HG02943 (cell line): ENCODE measurements at regions not wholly inside any gene's neighbourhood (a gene's known extent, or its start where the extent isn't known, plus 50 kb on each side); places are given as distances from the start of the nearest gene placed in this dataset.

ENCODE experiments used
- ATAC-seq: cut with Tn5 transposase; IDR thresholded peaks from one replicate; pipeline ENCODE4 v1.9.1; 2021; ENCODE audit warnings: mild to moderate bottlenecking, low read depth, moderate library complexity; ENCODE audit not compliant: unreplicated experiment

DNA sequence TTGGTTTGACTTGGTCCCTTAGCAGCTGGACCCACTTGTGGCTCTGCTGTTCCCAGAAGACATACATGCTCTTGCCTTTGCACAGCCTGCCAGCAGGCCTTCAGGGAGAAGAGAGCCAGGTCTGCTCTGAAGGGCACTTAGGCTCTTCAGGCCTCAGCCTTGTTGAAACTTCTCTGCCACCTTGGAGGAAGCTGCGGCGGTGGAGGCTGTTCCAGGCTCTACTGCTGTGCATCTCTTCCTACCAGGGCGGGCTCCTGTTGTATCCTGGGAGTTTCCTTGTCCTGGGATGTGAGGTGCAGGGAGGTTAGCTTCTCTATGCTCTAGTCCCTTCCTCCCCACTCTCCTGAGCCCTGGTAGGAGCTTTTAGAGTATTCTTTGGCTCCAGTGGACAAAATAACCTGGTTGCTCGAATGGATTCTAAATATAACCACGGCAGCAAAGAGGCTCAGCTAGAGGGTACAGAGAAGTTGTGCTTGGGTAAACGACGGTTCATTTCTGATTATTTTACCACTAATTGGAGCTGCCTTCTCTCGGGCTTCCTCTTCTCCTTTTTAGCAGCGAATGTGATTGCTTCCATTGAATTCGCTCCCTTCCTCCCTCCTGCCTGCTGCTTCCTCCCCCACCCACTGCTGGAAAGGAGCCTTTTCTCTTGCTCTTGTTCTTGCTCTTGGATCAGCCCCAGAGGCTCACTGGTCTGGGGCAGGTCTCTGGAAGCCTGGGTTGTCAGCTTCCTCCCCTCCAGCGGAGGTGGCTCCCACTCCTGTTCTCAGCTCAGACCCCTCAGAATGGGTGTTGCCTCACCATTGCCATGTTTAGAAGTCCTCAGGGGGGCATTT is 126.6 kb upstream of the CACNA1E start:
- no peak for ATAC-seq

DNA sequence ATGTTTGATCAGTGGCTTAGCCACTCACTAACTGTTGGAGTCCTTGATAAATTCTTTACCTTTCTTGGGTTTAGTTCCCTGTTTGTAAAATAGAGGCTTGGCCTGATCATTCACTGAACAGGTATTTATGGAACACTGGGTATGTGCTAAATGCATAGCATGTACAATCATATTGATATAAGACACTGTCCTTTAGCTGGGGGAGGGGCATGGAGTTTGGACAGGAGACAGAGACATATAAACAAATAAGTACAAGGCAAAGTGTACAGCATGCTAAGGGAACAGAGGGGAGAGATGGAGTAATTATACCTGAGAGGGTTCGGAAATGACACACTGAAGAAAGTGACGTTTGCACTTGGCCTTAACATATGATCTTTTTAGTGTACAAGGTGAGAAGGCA is 124.3 kb upstream of the CACNA1E start:
- ATAC-seq, result no peak

- ATAC-seq, result no peak
Observed at GRCh38 chr1:181364801-181365200, 118.5 kb upstream of the CACNA1E start.

DNA sequence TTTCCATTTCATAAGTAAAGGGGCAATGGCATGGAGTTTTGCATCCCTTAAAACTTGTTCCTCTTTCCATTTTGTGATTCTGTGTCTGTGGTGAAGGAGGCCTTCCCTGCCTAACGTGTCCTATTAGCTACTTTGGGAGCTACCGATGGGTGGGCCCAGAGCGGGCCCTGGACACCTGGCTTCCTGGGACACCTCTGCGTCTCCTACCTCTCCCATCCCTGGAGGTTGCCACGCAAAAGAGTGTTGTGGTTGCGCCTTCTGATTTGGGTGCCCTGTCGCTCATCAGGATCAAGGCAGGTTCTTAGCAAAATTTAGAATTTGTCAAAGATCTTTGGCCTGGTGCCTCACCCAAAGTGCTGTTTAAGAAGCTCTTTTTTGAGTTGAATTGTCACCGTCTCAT is 116.4 kb upstream of the CACNA1E start:
- ATAC-seq, result no peak

DNA sequence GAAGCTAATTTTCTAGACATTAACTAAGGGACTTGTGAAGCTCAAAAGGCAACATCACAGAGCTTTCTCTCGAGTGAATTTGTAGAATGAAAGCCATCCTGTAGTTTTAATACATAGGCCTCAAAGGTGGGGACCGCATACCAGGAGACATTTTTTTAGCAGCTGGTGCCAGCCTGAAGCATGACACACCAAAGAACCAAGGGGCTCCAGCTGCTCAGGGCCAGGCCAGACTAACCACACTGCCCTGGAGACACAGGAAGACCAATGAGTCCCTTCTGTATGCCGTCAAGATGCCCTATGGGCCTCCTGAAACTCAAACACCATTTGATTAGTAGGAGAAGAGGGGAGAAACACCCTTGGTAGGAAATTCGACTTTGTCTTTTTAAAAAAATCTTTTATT is 113.9 kb upstream of the CACNA1E start:
- no peak for ATAC-seq

DNA sequence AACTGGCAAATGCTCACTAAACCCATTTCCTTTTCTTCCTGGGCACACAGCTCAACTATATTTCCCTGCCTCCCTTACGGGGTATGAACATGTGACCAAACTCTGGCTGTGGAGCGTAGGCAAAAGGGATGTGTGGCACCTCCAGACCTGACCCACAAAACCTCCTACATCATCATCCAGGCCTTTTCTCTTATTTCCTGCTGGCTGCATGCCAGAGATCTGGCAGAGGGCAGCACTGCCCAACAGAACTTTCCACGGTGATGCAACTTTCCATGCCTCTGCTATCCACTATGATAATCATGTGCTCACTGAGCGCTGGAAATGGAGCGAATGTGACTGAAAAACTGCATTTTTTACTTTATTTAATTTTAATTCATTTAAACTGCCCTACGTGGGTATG is 99.6 kb upstream of the CACNA1E start:
- no peak for ATAC-seq

GRCh38 chr1:181386340-181386739 is 97.0 kb upstream of the CACNA1E start:
- ATAC-seq, result no peak

DNA sequence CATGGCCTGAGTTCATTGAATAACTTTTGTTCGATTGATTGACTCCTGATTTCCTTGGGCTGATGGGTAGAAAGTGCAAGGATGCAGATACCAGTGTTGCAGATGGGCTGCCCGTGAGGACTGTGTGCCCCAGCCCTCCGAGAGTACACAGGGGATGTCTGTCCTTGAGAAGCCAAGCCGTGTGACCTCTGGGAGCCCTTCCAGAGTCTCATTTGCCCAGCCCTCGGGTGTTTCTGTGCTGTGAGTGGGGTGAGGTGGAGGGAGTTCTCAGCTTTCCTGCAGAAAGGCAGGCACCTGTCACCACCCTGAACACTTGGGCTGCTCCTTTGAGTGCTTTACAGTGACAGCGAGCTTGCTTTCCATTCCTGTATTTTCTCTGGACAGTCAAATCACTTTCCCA is 96.4 kb upstream of the CACNA1E start:
- no peak for ATAC-seq

- ATAC-seq, result no peak
Observed at GRCh38 chr1:181387702-181388101, 95.6 kb upstream of the CACNA1E start.

GRCh38 chr1:181390410-181391077 is 92.8 kb upstream of the CACNA1E start:
- no peak for ATAC-seq

- no peak for ATAC-seq
Observed at GRCh38 chr1:181391301-181391900, 91.9 kb upstream of the CACNA1E start.

DNA sequence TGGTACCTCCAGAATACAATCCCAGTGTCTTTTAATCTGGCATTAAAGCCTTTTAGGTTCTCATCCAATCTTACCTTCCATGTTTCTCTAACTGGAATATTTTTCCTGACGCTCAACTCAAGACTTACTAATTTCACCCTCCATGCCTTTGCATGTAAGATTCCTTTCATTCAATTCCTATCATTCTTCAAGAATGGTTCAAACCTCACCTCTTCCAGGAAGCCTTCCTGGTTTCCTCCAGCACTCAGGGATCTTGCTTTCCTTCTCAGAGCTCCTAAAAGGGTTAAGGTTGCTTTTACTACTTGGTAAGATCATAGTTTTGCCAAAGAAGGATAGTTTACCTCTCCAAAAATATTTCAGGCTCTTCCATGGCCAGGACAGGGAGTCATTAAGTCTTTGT is 91.2 kb upstream of the CACNA1E start:
- no peak for ATAC-seq

DNA sequence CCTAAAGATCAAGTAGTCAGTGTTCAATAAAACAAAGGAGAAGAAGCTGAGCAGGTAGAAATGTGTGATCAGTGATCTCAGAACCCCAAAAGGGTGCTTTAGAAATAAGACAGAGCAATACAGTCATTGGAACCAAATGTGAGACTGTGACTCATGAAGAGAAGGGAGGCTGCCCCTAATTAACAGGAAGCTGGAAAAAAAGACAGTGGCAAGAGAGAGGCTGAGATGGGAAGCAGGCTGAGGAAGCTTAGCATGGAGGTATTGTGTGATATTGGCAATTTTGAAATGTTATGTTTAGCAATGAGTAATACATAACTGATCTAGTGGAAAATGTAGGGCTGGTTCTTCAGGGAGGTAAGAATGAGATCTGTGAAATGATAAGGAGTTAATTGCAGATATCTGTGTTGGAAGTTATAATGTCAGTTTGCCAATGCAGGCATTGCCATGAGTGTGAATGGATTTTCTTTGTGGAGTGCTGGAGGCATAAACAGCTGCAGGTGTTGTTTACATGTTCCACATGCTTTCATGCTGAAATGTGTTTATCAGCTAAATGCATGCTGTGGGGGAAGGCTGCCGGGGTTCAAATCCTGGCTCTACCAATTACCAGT is 90.6 kb upstream of the CACNA1E start:
- ATAC-seq, result no peak

DNA sequence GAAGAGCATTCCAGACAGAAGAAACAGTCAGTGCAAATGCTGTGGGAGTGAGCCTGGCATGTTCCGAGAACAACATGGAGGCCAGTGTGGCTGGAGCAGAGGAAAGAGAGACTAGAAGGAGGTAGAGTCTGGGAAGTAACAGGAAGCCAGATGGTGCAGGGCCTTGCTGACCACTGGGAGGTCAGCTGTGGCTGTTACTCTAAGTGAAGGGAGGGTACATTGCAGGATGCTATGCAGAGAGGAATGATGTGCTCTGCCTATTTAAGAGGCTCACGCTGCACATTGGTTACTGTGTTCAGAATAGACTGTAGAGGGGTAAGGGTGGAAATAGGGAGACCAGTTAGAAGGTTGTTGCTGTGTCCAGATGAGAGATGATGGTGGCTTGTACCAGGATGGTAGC is 88.6 kb upstream of the CACNA1E start:
- no peak for ATAC-seq

DNA sequence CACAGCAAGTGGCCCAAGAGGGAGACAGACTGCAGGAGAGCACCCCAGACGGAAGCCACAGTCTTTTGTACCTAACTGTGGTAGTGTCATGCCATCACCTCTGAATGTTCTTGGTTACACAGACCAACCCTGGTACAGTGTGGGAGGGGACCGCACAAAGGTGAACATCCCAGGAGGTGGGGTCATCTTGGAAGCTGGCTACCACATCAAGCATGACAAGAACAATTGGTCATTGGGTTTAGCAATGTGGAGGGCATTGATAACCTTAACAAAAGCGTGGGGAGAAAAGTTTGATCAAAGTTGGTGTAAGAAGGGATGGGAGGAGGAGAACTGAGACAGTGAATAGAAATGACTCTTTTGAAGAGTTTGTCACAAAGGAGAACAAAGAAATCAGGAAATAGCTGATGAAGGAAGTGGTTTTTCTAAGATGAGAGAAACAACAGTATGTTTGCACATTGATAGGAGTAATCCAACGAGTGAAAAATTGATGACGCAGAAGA is 87.1 kb upstream of the CACNA1E start:
- ATAC-seq, result no peak

DNA sequence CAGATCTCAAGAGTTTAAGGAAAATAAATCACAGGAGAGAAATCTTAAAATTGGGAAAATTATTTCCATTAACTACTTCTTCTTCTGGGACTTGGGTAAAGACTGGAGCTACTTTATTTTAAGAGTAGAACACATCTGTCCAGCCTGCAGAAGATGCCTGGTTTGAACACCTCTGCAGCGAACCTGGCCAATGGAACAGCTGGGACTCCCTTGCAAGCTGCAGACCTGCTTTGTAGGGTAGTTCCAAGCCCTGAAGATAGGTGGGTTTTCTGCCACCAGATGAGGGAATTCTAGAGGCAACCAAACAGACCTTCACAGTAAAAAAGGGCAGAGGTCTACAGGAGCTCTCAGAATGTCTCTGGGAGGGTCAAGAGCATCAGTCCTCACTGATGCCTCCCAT is 86.5 kb upstream of the CACNA1E start:
- no peak for ATAC-seq

DNA sequence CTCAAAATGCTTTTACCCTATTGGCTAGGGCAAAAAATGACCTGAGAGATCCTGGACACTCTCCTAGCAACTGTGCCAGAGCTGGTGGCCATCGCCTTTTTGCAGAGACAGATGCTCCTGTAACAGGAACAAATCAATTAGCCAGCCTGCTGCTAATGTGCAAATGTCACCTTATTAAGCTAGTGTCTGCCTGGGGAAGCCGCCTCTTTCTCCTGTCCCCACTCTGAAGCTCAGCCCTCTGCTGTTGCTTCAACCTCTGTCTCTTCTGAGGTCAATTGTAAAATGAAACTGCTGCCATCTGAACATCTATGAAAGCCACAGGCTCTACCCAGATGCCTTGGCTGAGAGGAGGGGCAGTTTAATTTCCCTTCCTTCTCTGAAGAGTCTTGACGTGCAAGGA is 85.5 kb upstream of the CACNA1E start:
- ATAC-seq, result peak; percentile 65

GRCh38 chr1:181398544-181398943 is 84.8 kb upstream of the CACNA1E start:
- ATAC-seq, result no peak

- ATAC-seq, result no peak
Observed at GRCh38 chr1:181405584-181405983, 77.7 kb upstream of the CACNA1E start.

- no peak for ATAC-seq
Observed at GRCh38 chr1:181406989-181407388, 76.3 kb upstream of the CACNA1E start.

GRCh38 chr1:181409981-181410380 is 73.3 kb upstream of the CACNA1E start:
- ATAC-seq, result no peak
